ENCODE measurements at regions not wholly inside any gene's neighbourhood (a gene's known extent, or its start where the extent isn't known, plus 50 kb on each side); places are given as distances from the start of the nearest gene placed in this dataset.

GRCh38 chr1:212162635-212163034 is 122.6 kb upstream of the PPP2R5A start:
- Mint-ChIP-seq H3K9me3 (no peaks in the 10 kb centered on the region), H3K27me3 (ENCODE audit: insufficient read depth, low read depth, poor library complexity) (peaks cover under 1% of the 10 kb centered on the region), H3K36me3 (ENCODE audit: low read depth) (no peaks in the 10 kb centered on the region; the same call in 2 of the 3 replicates), H3K27ac (no peak overlapping the region), H3K4me1 (no peaks in the 10 kb centered on the region; the same call in 2 of the 3 replicates), H3K4me3 (no peak overlapping the region)
- no peak overlapping the region for H3K27ac ChIP-seq (ENCODE audit: low read depth)
- no peaks in the 10 kb centered on the region for H3F3A ChIP-seq (replicated peaks; ENCODE audit: low read depth)
- no peaks in the 10 kb centered on the region for H3K36me3 ChIP-seq (ENCODE audit: insufficient read depth)
- no peak for TF ChIP-seq ZNF114 (CRISPR knock-in tag; IDR thresholded peaks at IDR 0.05)
- TF ChIP-seq EZH2phosphoT487 (IDR thresholded peaks at IDR 0.05; ENCODE audit: unreplicated experiment): no peak
- no peak for TF ChIP-seq EZH2 (IDR thresholded peaks at IDR 0.05; ENCODE audit: low read depth, unreplicated experiment)
- TF ChIP-seq CTCF (conservative IDR thresholded peaks at IDR 0.05; ENCODE audit: low read depth in 2 of 2): no peak
- TF ChIP-seq JUNB (IDR thresholded peaks at IDR 0.05; ENCODE audit: unreplicated experiment): no peak
- H3K4me1 ChIP-seq (ENCODE audit: insufficient read depth): no peaks in the 10 kb centered on the region
- no peak for DNase-seq (ENCODE audit: low spot score)
- H3K9me2 ChIP-seq (ENCODE audit: insufficient read depth): no peaks in the 10 kb centered on the region
- no peaks in the 10 kb centered on the region for H3K79me2 ChIP-seq (replicated peaks; ENCODE audit: insufficient read depth)
- no peak overlapping the region for H2AFZ ChIP-seq
- no peaks in the 10 kb centered on the region for H4K20me1 ChIP-seq (replicated peaks; ENCODE audit: insufficient read depth)
- H3K27me3 ChIP-seq (ENCODE audit: insufficient read depth): no peaks in the 10 kb centered on the region
- H3K4me2 ChIP-seq: no peak overlapping the region
- H3K4me3 ChIP-seq: no peak overlapping the region
- no peak for ATAC-seq

- ATAC-seq: no peak
- TF ChIP-seq CREB1 (CRISPR knock-in tag; IDR thresholded peaks at IDR 0.05; ENCODE audit: low read depth) (no peak), ZNF114 (CRISPR knock-in tag; IDR thresholded peaks at IDR 0.05) (no peak), POLR2AphosphoS5 (IDR thresholded peaks at IDR 0.05; ENCODE audit: low read depth) (no peak), CTCF (conservative IDR thresholded peaks at IDR 0.05; ENCODE audit: low read depth in 2 of 2) (no peak), STAT1 (IDR thresholded peaks at IDR 0.05; ENCODE audit: unreplicated experiment) (no peak), NANOG (IDR thresholded peaks at IDR 0.05; ENCODE audit: borderline replicate concordance) (no peak), ZNF331 (CRISPR knock-in tag; IDR thresholded peaks at IDR 0.05; ENCODE audit: low read depth) (no peak), EZH2phosphoT487 (IDR thresholded peaks at IDR 0.05; ENCODE audit: unreplicated experiment) (no peak), EZH2 (IDR thresholded peaks at IDR 0.05; ENCODE audit: low read depth, unreplicated experiment) (no peak), ZNF462 (CRISPR knock-in tag; IDR thresholded peaks at IDR 0.05) (no peak)
These were observed 120.9 kb upstream of the PPP2R5A start for GRCh38 chr1:212164095-212164872.

More at GRCh38 chr1:212164095-212164872, 120.9 kb upstream of the PPP2R5A start:
- Histone ChIP-seq H4K20me1 (replicated peaks; ENCODE audit: insufficient read depth) (no peaks in the 10 kb centered on the region), H3K27me3 (ENCODE audit: insufficient read depth) (no peaks in the 10 kb centered on the region), H3K4me1 (ENCODE audit: insufficient read depth) (no peaks in the 10 kb centered on the region), H3F3A (replicated peaks; ENCODE audit: low read depth) (no peaks in the 10 kb centered on the region), H3K79me2 (replicated peaks; ENCODE audit: insufficient read depth) (no peaks in the 10 kb centered on the region), H2AFZ (no peak overlapping the region), H3K4me3 (no peak overlapping the region), H3K36me3 (ENCODE audit: insufficient read depth) (no peaks in the 10 kb centered on the region), H3K9me2 (ENCODE audit: insufficient read depth) (no peaks in the 10 kb centered on the region), H3K27ac (ENCODE audit: low read depth) (no peak overlapping the region), H3K4me2 (no peak overlapping the region)
- no peaks in the 10 kb centered on the region for H3K27me3 Mint-ChIP-seq (ENCODE audit: insufficient read depth, low read depth, poor library complexity)
- H3K4me1 Mint-ChIP-seq: no peaks in the 10 kb centered on the region; the same call in 2 of the 3 replicates
- no peak overlapping the region for H3K27ac Mint-ChIP-seq
- DNase-seq (ENCODE audit: low spot score): no peak
- no peaks in the 10 kb centered on the region; the same call in 2 of the 3 replicates for H3K36me3 Mint-ChIP-seq (ENCODE audit: low read depth)
- H3K4me3 Mint-ChIP-seq: no peak overlapping the region
- H3K9me3 Mint-ChIP-seq: no peaks in the 10 kb centered on the region
